Anterior cingulate cortex (tissue), 58 donors: ENCODE measurements at regions not wholly inside any gene's neighbourhood (a gene's known extent, or its start where the extent isn't known, plus 50 kb on each side); places are given as distances from the start of the nearest gene placed in this dataset.
"Not testable (repeated sequence)": the region's sequence is repeated elsewhere in the genome, so short reads cannot be mapped to it uniquely, and the experiment has no call there.

Experiments used
- DNase-seq, 58 donors: peaks; one replicate each; lab custom pipeline; 2025; lab: John Stamatoyannopoulos, UW

DNA sequence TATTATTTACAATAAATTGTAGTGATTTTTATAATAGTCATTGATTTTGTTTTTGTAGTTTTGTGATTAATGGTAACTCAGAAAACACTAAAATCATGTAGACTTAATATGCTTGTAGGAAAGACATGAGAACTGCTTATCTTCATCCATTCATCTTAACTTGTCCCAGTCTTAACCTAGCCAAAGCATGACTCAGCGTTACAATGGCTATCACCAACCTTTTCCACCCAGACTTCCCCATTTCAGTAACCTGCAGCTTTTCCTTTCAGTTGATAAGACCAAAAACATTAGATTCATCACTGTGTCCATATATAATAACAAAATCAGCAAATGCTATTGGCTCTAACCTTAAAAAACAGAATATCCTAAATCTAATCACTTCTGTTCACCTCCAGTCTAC is 106.2 kb upstream of the KLF8 start:
- DNase-seq, result no peak

GRCh38 chrX:56130031-56130430 is 102.1 kb upstream of the KLF8 start:
- peak in 1 of 58 donors; percentile 0 for DNase-seq

DNA sequence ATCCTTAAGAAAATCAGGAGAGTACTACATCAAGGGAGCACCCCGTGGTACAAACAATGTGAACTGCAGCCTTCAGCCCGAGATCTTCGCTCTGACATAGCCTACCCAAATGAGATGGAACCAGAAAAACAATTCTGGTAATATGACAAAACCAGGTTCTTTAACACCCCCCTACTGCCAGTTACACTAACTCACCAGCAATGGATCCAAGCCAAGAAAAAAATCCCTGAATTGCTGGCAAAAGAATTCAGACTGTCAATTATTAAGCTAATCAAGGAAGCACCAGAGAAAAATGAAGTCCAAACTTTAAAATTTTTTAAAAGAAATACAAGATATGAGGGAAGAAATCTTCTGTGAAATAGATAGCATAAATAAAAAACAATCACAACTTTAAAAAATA is 101.7 kb upstream of the KLF8 start:
- no peak for DNase-seq

GRCh38 chrX:56164135-56164534 is 68.0 kb upstream of the KLF8 start:
- not testable (repeated sequence) for DNase-seq
